ENCODE measurements at regions not wholly inside any gene's neighbourhood (a gene's known extent, or its start where the extent isn't known, plus 50 kb on each side); places are given as distances from the start of the nearest gene placed in this dataset.
A peak's percentile ranks its signal among the peaks of the same experiment; 100 is the strongest.

- DNase-seq (ENCODE audit: low spot score), result no peak
These were observed 71.7 kb upstream of the RAD23B start for GRCh38 chr9:107211284-107211923.

DNA sequence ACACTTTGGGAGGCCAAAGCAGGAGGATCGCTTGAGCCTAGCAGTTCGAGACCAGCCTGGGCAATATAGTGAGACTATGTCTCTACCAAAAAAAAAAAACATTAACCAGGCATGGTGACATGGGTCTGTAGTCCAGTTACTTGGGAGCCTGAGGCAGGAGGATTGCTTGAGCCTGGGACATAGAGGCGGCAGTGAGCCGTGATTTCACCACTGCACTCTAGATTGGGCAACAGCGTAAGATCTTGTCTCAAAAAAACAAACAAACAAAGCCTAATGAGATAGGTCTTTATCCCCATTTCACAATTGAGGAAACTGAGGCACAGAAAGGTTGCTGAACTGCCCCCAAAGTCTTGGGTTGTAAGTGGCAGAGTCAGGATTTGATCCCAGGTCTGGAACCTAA lies 70.5 kb upstream of the RAD23B start:
- no peak for DNase-seq (ENCODE audit: low spot score)

DNA sequence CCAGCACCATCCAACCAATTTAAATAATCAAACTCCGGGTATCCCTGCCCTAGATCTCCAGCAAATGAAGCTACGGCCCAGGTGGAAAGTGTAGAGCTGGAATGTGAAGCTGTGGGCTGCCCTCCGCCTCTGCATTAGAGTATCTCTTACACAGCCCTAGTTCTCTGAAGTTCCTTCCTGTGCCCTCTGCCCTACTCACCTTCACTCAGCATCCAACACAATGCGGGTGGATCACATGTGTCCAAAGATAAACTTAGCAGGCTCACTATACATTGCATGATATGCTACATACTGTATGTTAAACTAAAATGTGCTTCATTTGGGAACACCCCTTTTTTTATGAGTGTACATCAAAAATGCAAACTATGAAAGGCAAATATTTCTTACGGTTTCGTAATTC lies 70.0 kb upstream of the RAD23B start:
- peak; percentile 9 for DNase-seq (ENCODE audit: low spot score)

GRCh38 chr9:107213561-107214028 lies 69.5 kb upstream of the RAD23B start:
- DNase-seq (ENCODE audit: low spot score), result peak; percentile 76

DNA sequence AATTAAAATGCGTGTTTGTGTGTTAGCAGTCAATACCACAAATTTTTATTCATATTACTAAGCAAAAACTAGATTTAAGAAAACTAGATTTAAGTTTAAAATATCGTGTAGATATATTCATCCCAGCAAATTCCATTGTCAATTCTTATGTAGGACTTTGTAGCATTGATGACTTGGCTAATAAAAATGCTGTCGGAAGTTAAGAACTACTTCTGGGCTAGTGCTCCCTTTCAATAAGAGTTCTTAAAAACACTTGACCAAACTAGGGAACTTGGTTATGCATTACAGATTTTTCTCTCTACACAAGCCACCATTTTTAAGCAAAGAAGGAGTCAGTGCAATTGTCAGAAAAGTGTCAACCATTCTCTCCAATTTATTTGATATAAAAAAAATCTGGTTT lies 68.7 kb upstream of the RAD23B start:
- DNase-seq (ENCODE audit: low spot score), result no peak

DNA sequence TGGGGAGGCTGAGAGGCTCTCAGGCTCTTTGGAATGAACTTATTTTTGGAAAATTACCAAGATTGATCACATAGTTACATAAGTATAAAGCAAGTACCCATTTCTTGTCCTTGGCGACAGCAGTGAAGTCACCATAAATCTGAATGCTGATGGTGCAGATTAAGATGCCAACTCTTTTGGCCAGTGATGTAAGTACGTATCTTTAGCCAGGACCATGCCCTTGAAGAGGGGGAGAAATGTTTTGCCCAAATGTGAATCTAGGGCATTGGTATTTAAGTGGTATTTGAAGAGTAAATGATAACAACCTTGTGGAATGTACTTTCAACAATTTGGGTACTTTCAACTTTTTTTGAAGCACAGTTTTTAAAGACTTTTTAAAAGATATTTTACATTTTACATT lies 68.2 kb upstream of the RAD23B start:
- DNase-seq (ENCODE audit: low spot score), result peak; percentile 20

DNA sequence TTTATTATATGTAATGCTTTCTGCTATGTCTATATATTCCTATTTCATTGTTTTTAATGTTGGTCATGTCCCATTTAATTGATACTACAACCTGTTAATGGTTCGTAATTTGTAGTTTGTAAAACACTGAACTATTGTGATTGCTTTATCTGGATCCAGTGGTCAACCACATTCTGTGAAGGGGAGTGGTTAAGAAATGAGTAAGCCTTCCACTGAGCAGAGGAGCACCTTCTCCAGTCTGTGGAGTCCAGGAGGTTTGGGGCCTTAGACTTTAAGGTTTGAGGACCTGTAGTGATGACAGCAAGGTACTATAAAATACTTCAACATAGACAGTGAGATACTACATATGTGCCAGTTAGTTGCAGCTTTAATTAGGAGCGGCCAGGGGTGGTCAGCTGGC lies 67.7 kb upstream of the RAD23B start:
- peak; percentile 17 for DNase-seq (ENCODE audit: low spot score)

DNA sequence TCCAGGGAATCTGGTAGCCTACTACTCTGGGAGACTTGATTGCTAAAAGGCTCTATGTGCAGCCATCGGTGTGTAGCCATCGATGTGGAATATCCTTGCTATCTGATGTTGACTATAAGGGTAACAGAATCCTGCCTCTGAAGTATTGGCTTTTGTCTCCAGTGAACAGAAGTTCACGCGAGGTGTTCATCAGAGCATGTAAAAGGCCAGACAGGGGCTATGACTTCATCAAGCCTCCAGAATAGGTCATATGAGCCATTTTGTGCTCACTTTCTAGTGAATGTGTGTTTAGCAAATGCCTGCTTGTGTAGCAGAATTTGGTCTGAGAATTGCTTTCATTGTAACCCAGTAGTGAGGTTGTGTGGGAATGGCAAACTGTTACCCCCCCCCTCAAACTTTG lies 66.8 kb upstream of the RAD23B start:
- DNase-seq (ENCODE audit: low spot score), result no peak

- no peak for DNase-seq (ENCODE audit: low spot score)
These were observed 64.1 kb upstream of the RAD23B start for GRCh38 chr9:107218829-107219485.

DNA sequence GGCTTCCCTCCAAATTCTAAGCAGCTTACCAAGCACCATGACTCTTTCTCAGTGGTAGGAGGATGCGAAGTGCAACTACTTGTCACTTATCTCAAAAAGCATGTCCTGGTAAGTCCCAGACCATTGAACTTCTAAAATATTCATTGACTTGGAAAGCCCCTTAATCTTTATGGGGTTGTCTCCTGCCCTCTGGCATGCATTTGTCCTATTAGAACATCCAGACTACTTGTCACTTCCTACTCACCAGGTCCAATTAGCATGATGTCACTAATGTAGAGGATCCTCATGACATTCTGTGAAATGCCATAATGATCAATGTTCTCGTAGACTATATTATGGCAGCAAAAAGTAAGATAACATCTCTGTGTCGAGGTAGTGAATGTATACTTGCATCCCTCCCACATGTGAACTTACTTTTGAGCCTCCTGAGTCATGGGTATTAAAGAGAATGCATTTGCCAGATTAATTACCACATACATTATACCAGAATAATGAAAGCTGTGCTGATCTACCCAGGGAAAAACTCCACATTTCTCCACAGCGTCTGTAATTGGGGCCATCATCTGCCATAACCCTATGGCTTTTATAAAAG lies 63.5 kb upstream of the RAD23B start:
- no peak for DNase-seq (ENCODE audit: low spot score)

DNA sequence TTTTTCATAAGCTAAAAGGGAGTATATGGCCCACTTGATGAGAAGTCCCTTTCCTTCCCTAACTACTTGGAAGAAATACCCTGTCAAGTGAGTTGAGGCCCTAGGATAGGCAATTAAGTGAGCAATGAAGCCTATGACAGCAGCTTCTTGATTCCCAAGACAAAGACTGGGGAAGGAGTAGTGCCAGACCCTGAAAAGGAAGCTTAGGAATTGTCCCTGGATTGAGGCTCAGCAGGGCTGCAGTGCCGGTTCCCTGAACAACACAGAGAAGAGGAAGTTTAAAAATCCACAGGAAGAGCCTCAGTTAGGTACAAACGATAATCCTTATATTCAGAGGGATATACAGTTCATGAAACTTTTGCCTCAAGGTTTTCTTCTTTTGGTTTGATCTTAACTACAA lies 61.8 kb upstream of the RAD23B start:
- no peak for DNase-seq (ENCODE audit: low spot score)

- peak; percentile 31 for DNase-seq (ENCODE audit: low spot score)
These were observed 61.0 kb upstream of the RAD23B start for GRCh38 chr9:107222020-107222522.

DNA sequence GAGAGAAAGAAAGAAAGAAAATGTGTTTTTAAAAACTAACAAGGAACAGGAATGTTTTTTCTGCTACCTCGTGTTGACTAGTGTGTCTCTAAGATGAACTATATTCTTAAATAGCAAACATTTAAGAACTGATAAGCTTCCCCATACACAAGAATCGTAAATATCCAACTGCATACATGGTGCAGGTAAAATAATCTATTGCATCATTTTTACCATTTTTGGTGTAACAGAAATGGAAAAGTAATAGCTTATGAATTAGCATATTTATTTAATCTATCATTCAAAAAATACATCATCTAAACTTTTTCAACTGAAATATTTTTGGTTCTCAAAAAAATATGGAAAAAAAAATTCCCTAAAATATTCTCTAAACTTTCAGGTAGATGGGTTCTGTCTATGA lies 59.7 kb upstream of the RAD23B start:
- no peak for DNase-seq (ENCODE audit: low spot score)

GRCh38 chr9:107224252-107224651 lies 58.8 kb upstream of the RAD23B start:
- no peak for DNase-seq (ENCODE audit: low spot score)

DNA sequence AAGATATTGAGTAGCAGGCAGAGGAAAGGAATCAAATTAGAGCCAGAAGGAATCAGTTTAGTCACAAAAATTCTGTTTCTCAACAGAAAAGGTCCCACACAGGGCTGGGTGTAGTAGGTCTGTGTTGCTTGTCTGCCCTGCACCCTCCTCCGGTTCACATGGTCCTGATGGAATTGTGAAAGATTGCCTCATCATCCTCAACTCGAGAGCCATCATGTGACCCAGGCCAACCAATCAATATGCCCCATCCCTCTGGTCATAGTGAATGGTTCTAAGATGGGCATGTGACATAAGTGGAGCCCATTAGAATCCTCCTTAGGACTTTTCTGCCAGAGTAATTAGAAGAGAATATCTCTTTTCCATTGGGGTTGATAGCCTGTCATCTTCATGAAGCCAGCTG lies 56.7 kb upstream of the RAD23B start:
- no peak for DNase-seq (ENCODE audit: low spot score)

DNA sequence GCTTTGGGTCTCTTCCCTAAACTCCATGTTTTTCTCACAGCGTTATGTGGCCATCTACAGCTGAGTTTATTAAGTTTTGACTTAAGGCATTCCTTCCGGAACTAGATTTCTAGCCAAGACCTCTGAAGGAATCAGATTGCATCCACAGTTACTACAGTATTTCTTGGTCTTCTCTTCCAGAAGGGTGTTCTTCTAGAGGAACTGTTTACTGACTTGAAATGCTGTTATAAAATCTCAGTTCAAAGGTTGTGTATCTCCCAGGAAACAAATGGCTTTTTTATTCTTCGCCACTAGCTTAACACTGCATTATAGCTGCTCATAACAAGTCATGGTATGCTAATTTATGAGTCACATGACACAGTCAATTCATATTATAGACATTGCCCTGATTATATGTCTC lies 55.3 kb upstream of the RAD23B start:
- DNase-seq (ENCODE audit: low spot score), result no peak

DNA sequence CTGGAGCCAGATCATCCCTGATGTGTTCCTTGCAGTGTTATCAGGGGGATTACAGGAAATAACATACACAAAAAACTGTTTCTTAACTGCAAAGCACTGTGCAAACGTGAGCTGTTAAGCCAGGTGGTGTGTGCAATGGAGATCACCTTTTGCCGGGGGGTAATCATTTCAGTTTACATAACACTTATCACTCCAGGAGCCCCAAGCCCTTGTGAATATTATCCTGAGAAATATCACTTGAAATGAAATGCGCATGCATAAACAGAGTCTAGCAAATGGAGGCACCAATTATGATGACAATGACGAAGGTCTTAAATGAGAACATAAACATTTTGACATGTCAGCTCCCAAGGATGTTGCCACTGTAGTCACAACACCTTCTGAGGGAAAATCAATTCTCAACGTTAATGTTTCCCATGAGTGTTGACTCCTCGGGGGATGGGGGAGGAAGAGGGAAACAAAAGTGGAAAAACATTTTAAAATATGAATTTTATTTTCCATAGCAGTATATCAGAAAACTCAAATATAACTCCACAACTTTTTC lies 54.5 kb upstream of the RAD23B start:
- no peak for DNase-seq (ENCODE audit: low spot score)

DNA sequence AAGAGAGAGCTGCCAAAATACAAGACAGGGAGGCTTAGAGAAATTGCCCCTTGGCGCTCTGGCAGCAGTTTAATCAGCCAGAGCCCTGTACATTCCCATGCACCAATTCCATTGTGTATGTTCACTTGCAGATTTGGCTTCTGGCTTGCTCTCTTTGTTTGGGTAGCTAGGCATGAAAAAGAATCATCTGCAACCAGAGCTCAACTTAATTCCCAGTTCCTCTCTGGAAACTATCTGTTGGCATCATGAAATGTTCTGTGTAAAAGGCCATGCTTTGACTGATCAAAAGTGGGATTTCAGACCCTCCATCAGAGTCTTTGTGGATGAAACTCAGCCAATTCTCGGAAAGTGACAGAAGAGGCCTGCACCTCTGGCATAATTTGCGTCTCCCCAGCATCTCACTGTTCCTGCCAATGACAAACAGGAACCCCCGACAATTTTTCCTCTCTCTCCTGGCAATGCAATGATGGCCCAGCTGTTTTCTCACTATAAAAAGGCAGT lies 53.8 kb upstream of the RAD23B start:
- no peak for DNase-seq (ENCODE audit: low spot score)

All from hepatic stellate cell (primary cell).